ENCODE measurements at regions not wholly inside any gene's neighbourhood (a gene's known extent, or its start where the extent isn't known, plus 50 kb on each side); places are given as distances from the start of the nearest gene placed in this dataset.

DNA sequence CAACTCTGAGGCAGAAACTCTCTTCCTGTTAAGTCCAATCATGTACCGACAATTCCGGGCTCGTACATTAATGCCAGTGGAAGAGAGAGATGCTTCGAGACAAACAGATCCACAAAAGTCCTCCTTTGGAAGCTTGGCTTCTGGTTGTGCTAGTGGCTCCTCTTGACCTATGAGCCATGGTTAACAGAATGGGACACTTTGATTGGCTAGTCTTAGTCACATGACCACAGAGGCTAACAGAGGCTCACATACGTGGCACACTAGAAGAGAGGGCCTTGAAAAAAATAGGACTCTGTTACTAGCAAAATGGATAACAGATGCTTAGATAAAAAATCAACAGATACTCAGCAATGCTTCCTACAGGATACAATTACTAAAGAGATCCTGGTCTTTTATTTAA is 1211.9 kb upstream of the GYPC start:
- Histone ChIP-seq H3K9me3 (ENCODE audit: control extremely low read depth in 1 of 3, control insufficient read depth in 2 of 3, insufficient read depth in 1 of 3, low read length in 2 of 3) (no peaks in the 10 kb centered on the region), H3K4me1 (ENCODE audit: control insufficient read depth in 2 of 2, insufficient read depth in 2 of 2, low read length in 2 of 2) (no peaks in the 10 kb centered on the region), H3K4me3 (ENCODE audit: control extremely low read depth in 1 of 5, extremely low read depth in 1 of 5, insufficient read depth in 1 of 5, low read depth in 2 of 5, low read length in 4 of 5) (no peak overlapping the region), H2AFZ (ENCODE audit: insufficient read depth, low read depth, low read length, poor library complexity, severe bottlenecking) (no peak overlapping the region), H3K79me2 (ENCODE audit: control insufficient read depth, insufficient read depth, low read length) (no peaks in the 10 kb centered on the region), H3K27ac (ENCODE audit: low read length in 2 of 2) (no peak overlapping the region), H4K20me1 (ENCODE audit: control insufficient read depth, insufficient read depth, low read length, poor library complexity, severe bottlenecking) (no peaks in the 10 kb centered on the region), H3K27me3 (replicated peaks in 1 of 4; ENCODE audit: control extremely low read depth in 1 of 4, control insufficient read depth in 3 of 4, insufficient read depth in 4 of 4, low read length in 3 of 4) (no peaks in the 10 kb centered on the region), H3K36me3 (replicated peaks in 1 of 2; ENCODE audit: control extremely low read depth in 1 of 2, control insufficient read depth in 1 of 2, extremely low read depth in 1 of 2, insufficient read depth in 2 of 2, low read length in 1 of 2) (no peaks in the 10 kb centered on the region), H3K4me2 (replicated peaks; ENCODE audit: low read depth, low read length, poor library complexity, severe bottlenecking) (no peak overlapping the region), H3K9ac (ENCODE audit: low read length) (no peak overlapping the region)
- TF ChIP-seq, protein P1, sequence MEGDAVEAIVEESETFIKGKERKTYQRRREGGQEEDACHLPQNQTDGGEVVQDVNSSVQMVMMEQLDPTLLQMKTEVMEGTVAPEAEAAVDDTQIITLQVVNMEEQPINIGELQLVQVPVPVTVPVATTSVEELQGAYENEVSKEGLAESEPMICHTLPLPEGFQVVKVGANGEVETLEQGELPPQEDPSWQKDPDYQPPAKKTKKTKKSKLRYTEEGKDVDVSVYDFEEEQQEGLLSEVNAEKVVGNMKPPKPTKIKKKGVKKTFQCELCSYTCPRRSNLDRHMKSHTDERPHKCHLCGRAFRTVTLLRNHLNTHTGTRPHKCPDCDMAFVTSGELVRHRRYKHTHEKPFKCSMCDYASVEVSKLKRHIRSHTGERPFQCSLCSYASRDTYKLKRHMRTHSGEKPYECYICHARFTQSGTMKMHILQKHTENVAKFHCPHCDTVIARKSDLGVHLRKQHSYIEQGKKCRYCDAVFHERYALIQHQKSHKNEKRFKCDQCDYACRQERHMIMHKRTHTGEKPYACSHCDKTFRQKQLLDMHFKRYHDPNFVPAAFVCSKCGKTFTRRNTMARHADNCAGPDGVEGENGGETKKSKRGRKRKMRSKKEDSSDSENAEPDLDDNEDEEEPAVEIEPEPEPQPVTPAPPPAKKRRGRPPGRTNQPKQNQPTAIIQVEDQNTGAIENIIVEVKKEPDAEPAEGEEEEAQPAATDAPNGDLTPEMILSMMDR (IDR thresholded peaks at IDR 0.05) = no peak
- no peak for TF ChIP-seq EZH2 (IDR thresholded peaks at IDR 0.05; ENCODE audit: borderline replicate concordance, insufficient read depth, low read depth, low read length, poor library complexity, severe bottlenecking)
- DNase-seq (no peak), ATAC-seq (ENCODE audit: low read depth) (no peak)
- H3K27ac Mint-ChIP-seq = no peak overlapping the region
- ChIA-PET CTCF (no interaction called here), POLR2A (no interaction called here)
- H3K4me3 Mint-ChIP-seq = no peak overlapping the region
- intact Hi-C loops (cut with micrococcal nuclease) = no loop called here
- peaks cover 2% of the 10 kb centered on the region for H3K9me3 Mint-ChIP-seq (ENCODE audit: insufficient read depth)
- WGBS (ENCODE audit: insufficient coverage) = 85% methylated on average over 1 of the region's 5 CpGs
- no peaks in the 10 kb centered on the region for H3K27me3 Mint-ChIP-seq
- H3K4me1 Mint-ChIP-seq = no peaks in the 10 kb centered on the region

DNA sequence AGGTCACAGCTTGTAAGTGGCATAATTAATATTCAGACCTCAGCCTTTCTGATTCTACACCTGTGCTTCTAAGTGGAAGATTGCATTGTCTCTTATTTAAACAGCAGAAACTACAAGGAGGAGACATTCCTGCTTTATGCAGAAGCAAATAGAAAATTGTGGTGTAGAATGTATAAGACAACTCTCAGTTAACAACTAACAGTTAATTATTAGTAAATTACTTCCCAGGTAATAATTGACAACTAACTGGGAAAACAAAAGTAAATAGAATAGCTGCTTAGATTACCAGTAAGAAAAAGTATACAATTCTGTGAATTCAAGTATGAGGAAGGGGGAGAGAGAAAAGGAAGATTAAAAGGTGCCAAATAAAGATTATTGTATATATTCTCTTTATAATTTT is 1210.5 kb upstream of the GYPC start:
- Histone ChIP-seq H3K79me2 (ENCODE audit: control insufficient read depth, insufficient read depth, low read length) (no peaks in the 10 kb centered on the region), H3K9ac (ENCODE audit: low read length) (no peak overlapping the region), H3K27ac (ENCODE audit: low read length in 2 of 2) (no peak overlapping the region), H2AFZ (ENCODE audit: insufficient read depth, low read depth, low read length, poor library complexity, severe bottlenecking) (no peak overlapping the region), H3K4me2 (replicated peaks; ENCODE audit: low read depth, low read length, poor library complexity, severe bottlenecking) (no peak overlapping the region), H3K9me3 (ENCODE audit: control extremely low read depth in 1 of 3, control insufficient read depth in 2 of 3, insufficient read depth in 1 of 3, low read length in 2 of 3) (no peaks in the 10 kb centered on the region), H3K36me3 (replicated peaks in 1 of 2; ENCODE audit: control extremely low read depth in 1 of 2, control insufficient read depth in 1 of 2, extremely low read depth in 1 of 2, insufficient read depth in 2 of 2, low read length in 1 of 2) (no peaks in the 10 kb centered on the region), H3K4me1 (ENCODE audit: control insufficient read depth in 2 of 2, insufficient read depth in 2 of 2, low read length in 2 of 2) (no peaks in the 10 kb centered on the region), H3K27me3 (replicated peaks in 1 of 4; ENCODE audit: control extremely low read depth in 1 of 4, control insufficient read depth in 3 of 4, insufficient read depth in 4 of 4, low read length in 3 of 4) (no peaks in the 10 kb centered on the region), H4K20me1 (ENCODE audit: control insufficient read depth, insufficient read depth, low read length, poor library complexity, severe bottlenecking) (no peaks in the 10 kb centered on the region), H3K4me3 (ENCODE audit: control extremely low read depth in 1 of 5, extremely low read depth in 1 of 5, insufficient read depth in 1 of 5, low read depth in 2 of 5, low read length in 4 of 5) (no peak overlapping the region)
- DNase-seq = no peak
- no peak for ATAC-seq (ENCODE audit: low read depth)
- no peak overlapping the region for H3K4me3 Mint-ChIP-seq
- H3K9me3 Mint-ChIP-seq (ENCODE audit: insufficient read depth) = peaks cover 5% of the 10 kb centered on the region
- ChIA-PET CTCF (no interaction called here), POLR2A (no interaction called here)
- H3K27me3 Mint-ChIP-seq = no peaks in the 10 kb centered on the region
- no peaks in the 10 kb centered on the region for H3K4me1 Mint-ChIP-seq
- no peak overlapping the region for H3K27ac Mint-ChIP-seq
- TF ChIP-seq, protein P1 (IDR thresholded peaks at IDR 0.05) = no peak
- TF ChIP-seq EZH2 (IDR thresholded peaks at IDR 0.05; ENCODE audit: borderline replicate concordance, insufficient read depth, low read depth, low read length, poor library complexity, severe bottlenecking) = no peak
- intact Hi-C loops (cut with micrococcal nuclease) = no loop called here
